GM23338 (cell line): ENCODE measurements at regions not wholly inside any gene's neighbourhood (a gene's known extent, or its start where the extent isn't known, plus 50 kb on each side); places are given as distances from the start of the nearest gene placed in this dataset.

Experiments
- ATAC-seq: fragments of 200-7000 bp; cut with Tn5 transposase; 3 replicates; pipeline ENCODE4 v1.9.1; 2020
- DNase-seq: peaks from one replicate; pipeline ENCODE4 v3.0.0-alpha.2; 2015; ENCODE audit warnings: low spot score
- H2AFZ ChIP-seq: fragments of 200-600 bp; sonication (generic); 2 replicates; pipeline ENCODE4 v1.8.0; 2016; ENCODE audit warnings: antibody characterized with exemption, mild to moderate bottlenecking, moderate library complexity
- H3F3A ChIP-seq: fragments of 200-600 bp; sonication (generic); replicated peaks from 2 replicates; pipeline ENCODE4 v1.8.0; 2017; ENCODE audit warnings: antibody characterized with exemption, mixed run types, low read depth
- H3K27ac ChIP-seq: fragments of 200-600 bp; sonication (generic); 2 replicates; pipeline ENCODE4 v1.6.1; 2016; ENCODE audit warnings: low read depth
- H3K27me3 ChIP-seq: fragments of 200-600 bp; sonication (generic); 2 replicates; pipeline ENCODE4 v1.8.0; 2016; ENCODE audit warnings: mild to moderate bottlenecking, mixed run types, moderate library complexity; ENCODE audit not compliant: insufficient read depth
- H3K36me3 ChIP-seq: fragments of 200-600 bp; sonication (generic); 2 replicates; pipeline ENCODE4 v1.8.0; 2016; ENCODE audit warnings: mild to moderate bottlenecking; ENCODE audit not compliant: insufficient read depth
- H3K4me1 ChIP-seq: fragments of 200-600 bp; sonication (generic); 2 replicates; pipeline ENCODE4 v1.8.0; 2016; ENCODE audit warnings: mild to moderate bottlenecking, moderate library complexity; ENCODE audit not compliant: insufficient read depth
- H3K4me2 ChIP-seq: fragments of 200-600 bp; sonication (generic); 2 replicates; pipeline ENCODE4 v1.7.1; 2017; ENCODE audit warnings: mixed run types
- H3K4me3 ChIP-seq: fragments of 200-600 bp; sonication (generic); 2 replicates; pipeline ENCODE4 v1.6.1; 2016; ENCODE audit warnings: mixed run types
- H3K79me2 ChIP-seq: fragments of 200-600 bp; sonication (generic); replicated peaks from 2 replicates; pipeline ENCODE4 v1.8.0; 2017; ENCODE audit warnings: mild to moderate bottlenecking; ENCODE audit not compliant: insufficient read depth
- H3K9me2 ChIP-seq: fragments of 200-600 bp; sonication (generic); 2 replicates; pipeline ENCODE4 v1.8.0; 2017; ENCODE audit not compliant: insufficient read depth
- H4K20me1 ChIP-seq: fragments of 200-600 bp; sonication (generic); replicated peaks from 2 replicates; pipeline ENCODE4 v1.8.0; 2017; ENCODE audit warnings: mild to moderate bottlenecking; ENCODE audit not compliant: insufficient read depth
- H3K27ac Mint-ChIP-seq: 2 replicates; pipeline ENCODE4 v1.8.0; 2020; ENCODE audit warnings: inconsistent platforms, mild to moderate bottlenecking, moderate library complexity, mixed read lengths
- H3K27me3 Mint-ChIP-seq: 3 replicates; pipeline ENCODE4 v1.8.0; 2022; ENCODE audit warnings: low read depth, mild to moderate bottlenecking, moderate library complexity, mixed read lengths, inconsistent platforms; ENCODE audit not compliant: insufficient read depth, poor library complexity
- H3K36me3 Mint-ChIP-seq: 3 replicates; pipeline ENCODE4 v1.8.0; 2021; ENCODE audit warnings: low read depth, mild to moderate bottlenecking, inconsistent platforms, moderate library complexity, mixed read lengths
- H3K4me1 Mint-ChIP-seq: 3 replicates; pipeline ENCODE4 v1.8.0; 2020; ENCODE audit warnings: mild to moderate bottlenecking, inconsistent platforms, mixed read lengths
- H3K4me3 Mint-ChIP-seq: 3 replicates; pipeline ENCODE4 v1.8.0; 2021; ENCODE audit warnings: moderate library complexity, mild to moderate bottlenecking, inconsistent platforms, mixed read lengths
- H3K9me3 Mint-ChIP-seq: 3 replicates; pipeline ENCODE4 v1.8.0; 2020; ENCODE audit warnings: moderate library complexity, mild to moderate bottlenecking, inconsistent platforms, mixed read lengths
- CREB1 ChIP-seq: fragments of 250-450 bp; sonication (Bioruptor Pico); IDR thresholded peaks from 2 replicates; pipeline ENCODE4 v1.5.0; 2020; ENCODE audit warnings: low read depth, mild to moderate bottlenecking, moderate library complexity
- ETS1 ChIP-seq: IDR thresholded peaks from 2 replicates; pipeline ENCODE4 v1.6.1; 2016; ENCODE audit warnings: antibody characterized with exemption
- EZH2 ChIP-seq: fragments of 200-600 bp; sonication (generic); IDR thresholded peaks from one replicate; pipeline ENCODE4 v1.8.0; 2017; ENCODE audit warnings: antibody characterized with exemption, mild to moderate bottlenecking, low read depth; ENCODE audit not compliant: unreplicated experiment
- EZH2phosphoT487 ChIP-seq: fragments of 200-600 bp; sonication (generic); IDR thresholded peaks from one replicate; pipeline ENCODE4 v1.8.1; 2018; ENCODE audit warnings: antibody characterized with exemption; ENCODE audit not compliant: unreplicated experiment
- NANOG ChIP-seq: IDR thresholded peaks from 2 replicates; pipeline ENCODE4 v1.6.1; 2016; ENCODE audit warnings: antibody characterized with exemption, borderline replicate concordance
- POLR2AphosphoS5 ChIP-seq: IDR thresholded peaks from 2 replicates; pipeline ENCODE4 v1.6.1; 2016; ENCODE audit warnings: antibody characterized with exemption, low read depth
- ZNF331 ChIP-seq: fragments of 250-450 bp; sonication (Bioruptor Pico); IDR thresholded peaks from 2 replicates; pipeline ENCODE4 v1.5.0; 2020; ENCODE audit warnings: low read depth, mild to moderate bottlenecking, moderate library complexity
- TF ChIP-seq, protein P1 (sequence below), 2 experiments: fragments of 200-600 bp in 1 of 2; sonication (generic) in 1 of 2; conservative IDR thresholded peaks; 2 replicates each; pipeline versions ENCODE4 v1.5.1 to v1.6.1; 2016 to 2017; ENCODE audit warnings: antibody characterized with exemption in 2 of 2, low read depth in 2 of 2, mild to moderate bottlenecking in 2 of 2, moderate library complexity in 1 of 2
- TF ChIP-seq, protein P2 (sequence below): fragments of 250-450 bp; sonication (Bioruptor Pico); IDR thresholded peaks from 2 replicates; pipeline ENCODE4 v1.5.0; 2020; ENCODE audit warnings: mild to moderate bottlenecking, moderate library complexity

- TF ChIP-seq CREB1 (CRISPR knock-in tag), result no peak
Measured at GRCh38 chr1:105459759-105460158, 1596.7 kb upstream of the PRMT6 start (continued).

DNA sequence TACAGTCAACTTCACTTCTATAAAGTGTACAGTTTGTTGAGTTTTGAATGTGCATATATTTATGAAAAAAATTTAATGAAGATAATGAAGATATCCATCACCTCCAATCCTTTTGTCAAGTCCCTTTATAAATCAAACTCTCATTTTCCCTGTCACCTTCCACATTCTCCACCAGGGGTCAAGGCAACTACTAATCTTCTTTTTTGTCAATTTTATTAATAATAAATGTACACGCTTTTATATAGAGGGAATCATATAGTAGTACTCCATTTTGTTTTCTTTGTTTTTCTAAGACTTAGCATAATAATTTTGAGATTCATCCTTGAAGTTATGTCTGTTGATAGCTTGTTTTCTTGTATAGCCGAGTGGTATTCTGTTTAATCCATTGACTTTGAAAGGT lies 1594.2 kb upstream of the PRMT6 start:
- H3K4me3 ChIP-seq, result no peak overlapping the region
- no peaks in the 10 kb centered on the region for H3K36me3 Mint-ChIP-seq
- no peak overlapping the region for H3K4me3 Mint-ChIP-seq
- ATAC-seq (no peak), DNase-seq (no peak)
- no peaks in the 10 kb centered on the region for H3K27me3 Mint-ChIP-seq
- no peaks in the 10 kb centered on the region for H3K4me1 ChIP-seq
- no peaks in the 10 kb centered on the region for H3K27me3 ChIP-seq
- H3K9me3 Mint-ChIP-seq, result no peaks in the 10 kb centered on the region
- H3K27ac ChIP-seq, result no peak overlapping the region
- H3K79me2 ChIP-seq, result no peaks in the 10 kb centered on the region
- no peak for TF ChIP-seq EZH2
- TF ChIP-seq, protein P1, sequence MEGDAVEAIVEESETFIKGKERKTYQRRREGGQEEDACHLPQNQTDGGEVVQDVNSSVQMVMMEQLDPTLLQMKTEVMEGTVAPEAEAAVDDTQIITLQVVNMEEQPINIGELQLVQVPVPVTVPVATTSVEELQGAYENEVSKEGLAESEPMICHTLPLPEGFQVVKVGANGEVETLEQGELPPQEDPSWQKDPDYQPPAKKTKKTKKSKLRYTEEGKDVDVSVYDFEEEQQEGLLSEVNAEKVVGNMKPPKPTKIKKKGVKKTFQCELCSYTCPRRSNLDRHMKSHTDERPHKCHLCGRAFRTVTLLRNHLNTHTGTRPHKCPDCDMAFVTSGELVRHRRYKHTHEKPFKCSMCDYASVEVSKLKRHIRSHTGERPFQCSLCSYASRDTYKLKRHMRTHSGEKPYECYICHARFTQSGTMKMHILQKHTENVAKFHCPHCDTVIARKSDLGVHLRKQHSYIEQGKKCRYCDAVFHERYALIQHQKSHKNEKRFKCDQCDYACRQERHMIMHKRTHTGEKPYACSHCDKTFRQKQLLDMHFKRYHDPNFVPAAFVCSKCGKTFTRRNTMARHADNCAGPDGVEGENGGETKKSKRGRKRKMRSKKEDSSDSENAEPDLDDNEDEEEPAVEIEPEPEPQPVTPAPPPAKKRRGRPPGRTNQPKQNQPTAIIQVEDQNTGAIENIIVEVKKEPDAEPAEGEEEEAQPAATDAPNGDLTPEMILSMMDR (conservative IDR thresholded peaks at IDR 0.05; ENCODE audit: low read depth in 2 of 2), result peak in 1 of 2 experiments; percentile 50; a peak in 3 of 4 replicates
- H3K36me3 ChIP-seq, result no peaks in the 10 kb centered on the region
- no peak overlapping the region for H2AFZ ChIP-seq
- no peaks in the 10 kb centered on the region for H3K9me2 ChIP-seq
- H4K20me1 ChIP-seq, result no peaks in the 10 kb centered on the region
- no peak overlapping the region for H3K27ac Mint-ChIP-seq
- peaks cover 5% of the 10 kb centered on the region for H3K4me1 Mint-ChIP-seq
- no peak overlapping the region for H3K4me2 ChIP-seq
- no peaks in the 10 kb centered on the region for H3F3A ChIP-seq

- Histone ChIP-seq H3K4me3 (no peak overlapping the region), H3K36me3 (no peaks in the 10 kb centered on the region), H2AFZ (no peak overlapping the region), H3K4me1 (no peaks in the 10 kb centered on the region), H3F3A (no peaks in the 10 kb centered on the region), H3K4me2 (no peak overlapping the region), H3K79me2 (no peaks in the 10 kb centered on the region), H3K27me3 (no peaks in the 10 kb centered on the region), H3K9me2 (no peaks in the 10 kb centered on the region), H4K20me1 (no peaks in the 10 kb centered on the region), H3K27ac (no peak overlapping the region)
- Mint-ChIP-seq H3K4me1 (peaks cover 5% of the 10 kb centered on the region), H3K27me3 (no peaks in the 10 kb centered on the region), H3K27ac (no peak overlapping the region), H3K4me3 (no peak overlapping the region), H3K9me3 (no peaks in the 10 kb centered on the region), H3K36me3 (no peaks in the 10 kb centered on the region)
- ATAC-seq (no peak), DNase-seq (no peak)
- TF ChIP-seq, protein P2, sequence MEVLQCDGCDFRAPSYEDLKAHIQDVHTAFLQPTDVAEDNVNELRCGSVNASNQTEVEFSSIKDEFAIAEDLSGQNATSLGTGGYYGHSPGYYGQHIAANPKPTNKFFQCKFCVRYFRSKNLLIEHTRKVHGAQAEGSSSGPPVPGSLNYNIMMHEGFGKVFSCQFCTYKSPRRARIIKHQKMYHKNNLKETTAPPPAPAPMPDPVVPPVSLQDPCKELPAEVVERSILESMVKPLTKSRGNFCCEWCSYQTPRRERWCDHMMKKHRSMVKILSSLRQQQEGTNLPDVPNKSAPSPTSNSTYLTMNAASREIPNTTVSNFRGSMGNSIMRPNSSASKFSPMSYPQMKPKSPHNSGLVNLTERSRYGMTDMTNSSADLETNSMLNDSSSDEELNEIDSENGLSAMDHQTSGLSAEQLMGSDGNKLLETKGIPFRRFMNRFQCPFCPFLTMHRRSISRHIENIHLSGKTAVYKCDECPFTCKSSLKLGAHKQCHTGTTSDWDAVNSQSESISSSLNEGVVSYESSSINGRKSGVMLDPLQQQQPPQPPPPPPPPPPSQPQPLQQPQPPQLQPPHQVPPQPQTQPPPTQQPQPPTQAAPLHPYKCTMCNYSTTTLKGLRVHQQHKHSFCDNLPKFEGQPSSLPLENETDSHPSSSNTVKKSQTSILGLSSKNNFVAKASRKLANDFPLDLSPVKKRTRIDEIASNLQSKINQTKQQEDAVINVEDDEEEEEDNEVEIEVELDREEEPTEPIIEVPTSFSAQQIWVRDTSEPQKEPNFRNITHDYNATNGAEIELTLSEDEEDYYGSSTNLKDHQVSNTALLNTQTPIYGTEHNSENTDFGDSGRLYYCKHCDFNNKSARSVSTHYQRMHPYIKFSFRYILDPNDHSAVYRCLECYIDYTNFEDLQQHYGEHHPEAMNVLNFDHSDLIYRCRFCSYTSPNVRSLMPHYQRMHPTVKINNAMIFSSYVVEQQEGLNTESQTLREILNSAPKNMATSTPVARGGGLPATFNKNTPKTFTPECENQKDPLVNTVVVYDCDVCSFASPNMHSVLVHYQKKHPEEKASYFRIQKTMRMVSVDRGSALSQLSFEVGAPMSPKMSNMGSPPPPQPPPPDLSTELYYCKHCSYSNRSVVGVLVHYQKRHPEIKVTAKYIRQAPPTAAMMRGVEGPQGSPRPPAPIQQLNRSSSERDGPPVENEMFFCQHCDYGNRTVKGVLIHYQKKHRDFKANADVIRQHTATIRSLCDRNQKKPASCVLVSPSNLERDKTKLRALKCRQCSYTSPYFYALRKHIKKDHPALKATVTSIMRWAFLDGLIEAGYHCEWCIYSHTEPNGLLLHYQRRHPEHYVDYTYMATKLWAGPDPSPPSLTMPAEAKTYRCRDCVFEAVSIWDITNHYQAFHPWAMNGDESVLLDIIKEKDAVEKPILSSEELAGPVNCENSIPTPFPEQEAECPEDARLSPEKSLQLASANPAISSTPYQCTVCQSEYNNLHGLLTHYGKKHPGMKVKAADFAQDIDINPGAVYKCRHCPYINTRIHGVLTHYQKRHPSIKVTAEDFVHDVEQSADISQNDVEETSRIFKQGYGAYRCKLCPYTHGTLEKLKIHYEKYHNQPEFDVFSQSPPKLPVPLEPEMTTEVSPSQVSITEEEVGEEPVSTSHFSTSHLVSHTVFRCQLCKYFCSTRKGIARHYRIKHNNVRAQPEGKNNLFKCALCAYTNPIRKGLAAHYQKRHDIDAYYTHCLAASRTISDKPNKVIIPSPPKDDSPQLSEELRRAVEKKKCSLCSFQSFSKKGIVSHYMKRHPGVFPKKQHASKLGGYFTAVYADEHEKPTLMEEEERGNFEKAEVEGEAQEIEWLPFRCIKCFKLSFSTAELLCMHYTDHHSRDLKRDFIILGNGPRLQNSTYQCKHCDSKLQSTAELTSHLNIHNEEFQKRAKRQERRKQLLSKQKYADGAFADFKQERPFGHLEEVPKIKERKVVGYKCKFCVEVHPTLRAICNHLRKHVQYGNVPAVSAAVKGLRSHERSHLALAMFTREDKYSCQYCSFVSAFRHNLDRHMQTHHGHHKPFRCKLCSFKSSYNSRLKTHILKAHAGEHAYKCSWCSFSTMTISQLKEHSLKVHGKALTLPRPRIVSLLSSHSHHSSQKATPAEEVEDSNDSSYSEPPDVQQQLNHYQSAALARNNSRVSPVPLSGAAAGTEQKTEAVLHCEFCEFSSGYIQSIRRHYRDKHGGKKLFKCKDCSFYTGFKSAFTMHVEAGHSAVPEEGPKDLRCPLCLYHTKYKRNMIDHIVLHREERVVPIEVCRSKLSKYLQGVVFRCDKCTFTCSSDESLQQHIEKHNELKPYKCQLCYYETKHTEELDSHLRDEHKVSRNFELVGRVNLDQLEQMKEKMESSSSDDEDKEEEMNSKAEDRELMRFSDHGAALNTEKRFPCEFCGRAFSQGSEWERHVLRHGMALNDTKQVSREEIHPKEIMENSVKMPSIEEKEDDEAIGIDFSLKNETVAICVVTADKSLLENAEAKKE, result no peak
- TF ChIP-seq POLR2AphosphoS5, result no peak
- no peak for TF ChIP-seq CREB1 (CRISPR knock-in tag)
- TF ChIP-seq NANOG, result no peak
- TF ChIP-seq EZH2, result no peak
- TF ChIP-seq, protein P1 (conservative IDR thresholded peaks at IDR 0.05; ENCODE audit: low read depth in 2 of 2), result no peak
- no peak for TF ChIP-seq EZH2phosphoT487
- TF ChIP-seq ZNF331 (CRISPR knock-in tag), result no peak
- no peak for TF ChIP-seq ETS1
Measured at GRCh38 chr1:105467549-105467948, 1588.9 kb upstream of the PRMT6 start.
